Hepatocyte (in vitro differentiated cells): ENCODE measurements at regions not wholly inside any gene's neighbourhood (a gene's known extent, or its start where the extent isn't known, plus 50 kb on each side); places are given as distances from the start of the nearest gene placed in this dataset.
A peak's percentile ranks its signal among the peaks of the same experiment; 100 is the strongest.

Experiments used
- DNase-seq: peaks from one replicate; pipeline ENCODE4 v3.0.0-alpha.2; 2016; ENCODE audit warnings: low spot score
- H2AFZ ChIP-seq: fragments of 200-600 bp; sonication (generic); 2 replicates; pipeline ENCODE4 v1.6.0; 2016; ENCODE audit warnings: antibody characterized with exemption, mild to moderate bottlenecking
- H3K27ac ChIP-seq: fragments of 200-600 bp; sonication (generic); 2 replicates; pipeline ENCODE4 v1.5.1; 2016; ENCODE audit warnings: mild to moderate bottlenecking
- H3K27me3 ChIP-seq: fragments of 200-600 bp; sonication (generic); 2 replicates; pipeline ENCODE4 v1.6.1; 2016
- H3K36me3 ChIP-seq: fragments of 200-600 bp; sonication (generic); replicated peaks from 2 replicates; pipeline ENCODE4 v1.5.1; 2016; ENCODE audit warnings: low read depth; ENCODE audit not compliant: insufficient read depth
- H3K4me1 ChIP-seq: fragments of 200-600 bp; sonication (generic); 2 replicates; pipeline ENCODE4 v1.5.1; 2016; ENCODE audit warnings: mild to moderate bottlenecking, moderate library complexity; ENCODE audit not compliant: insufficient read depth
- H3K4me2 ChIP-seq: fragments of 200-600 bp; sonication (generic); 2 replicates; pipeline ENCODE4 v1.6.0; 2016
- H3K4me3 ChIP-seq: fragments of 200-600 bp; sonication (generic); 2 replicates; pipeline ENCODE4 v1.5.1; 2016; ENCODE audit warnings: mild to moderate bottlenecking
- H3K79me2 ChIP-seq: fragments of 200-600 bp; sonication (generic); 2 replicates; pipeline ENCODE4 v1.6.0; 2017; ENCODE audit warnings: mild to moderate bottlenecking
- H3K9me2 ChIP-seq: fragments of 200-600 bp; sonication (generic); replicated peaks from 2 replicates; pipeline ENCODE4 v1.6.0; 2017; ENCODE audit warnings: mild to moderate bottlenecking; ENCODE audit not compliant: insufficient read depth
- H3K9me3 ChIP-seq: fragments of 200-600 bp; sonication (generic); 2 replicates; pipeline ENCODE4 v1.5.1; 2016; ENCODE audit warnings: low read depth, mild to moderate bottlenecking
- H4K20me1 ChIP-seq: fragments of 200-600 bp; sonication (generic); 2 replicates; pipeline ENCODE4 v1.6.0; 2016; ENCODE audit warnings: mild to moderate bottlenecking; ENCODE audit not compliant: insufficient read depth, poor library complexity, severe bottlenecking
- EZH2 ChIP-seq: fragments of 200-600 bp; sonication (generic); IDR thresholded peaks from 2 replicates; pipeline ENCODE4 v1.6.1; 2016; ENCODE audit warnings: antibody characterized with exemption, mild to moderate bottlenecking, borderline replicate concordance
- EZH2phosphoT487 ChIP-seq: fragments of 200-600 bp; sonication (generic); IDR thresholded peaks from one replicate; pipeline ENCODE4 v1.6.1; 2018; ENCODE audit warnings: antibody characterized with exemption, mild to moderate bottlenecking, low read depth, moderate library complexity; ENCODE audit not compliant: unreplicated experiment, severe bottlenecking
- WGBS: methylation state at CpG from one replicate; pipeline ENCODE4 v1.1.6; 2016; ENCODE audit warnings: low lambda C conversion rate; ENCODE audit errors: missing lambda C conversion rate; 5-methylcytosine and 5-hydroxymethylcytosine counted together
- TF ChIP-seq, protein P1 (sequence below): fragments of 200-600 bp; sonication (generic); IDR thresholded peaks from 2 replicates; pipeline ENCODE4 v1.5.1; 2016; ENCODE audit warnings: antibody characterized with exemption, mild to moderate bottlenecking; ENCODE audit not compliant: poor library complexity

DNA sequence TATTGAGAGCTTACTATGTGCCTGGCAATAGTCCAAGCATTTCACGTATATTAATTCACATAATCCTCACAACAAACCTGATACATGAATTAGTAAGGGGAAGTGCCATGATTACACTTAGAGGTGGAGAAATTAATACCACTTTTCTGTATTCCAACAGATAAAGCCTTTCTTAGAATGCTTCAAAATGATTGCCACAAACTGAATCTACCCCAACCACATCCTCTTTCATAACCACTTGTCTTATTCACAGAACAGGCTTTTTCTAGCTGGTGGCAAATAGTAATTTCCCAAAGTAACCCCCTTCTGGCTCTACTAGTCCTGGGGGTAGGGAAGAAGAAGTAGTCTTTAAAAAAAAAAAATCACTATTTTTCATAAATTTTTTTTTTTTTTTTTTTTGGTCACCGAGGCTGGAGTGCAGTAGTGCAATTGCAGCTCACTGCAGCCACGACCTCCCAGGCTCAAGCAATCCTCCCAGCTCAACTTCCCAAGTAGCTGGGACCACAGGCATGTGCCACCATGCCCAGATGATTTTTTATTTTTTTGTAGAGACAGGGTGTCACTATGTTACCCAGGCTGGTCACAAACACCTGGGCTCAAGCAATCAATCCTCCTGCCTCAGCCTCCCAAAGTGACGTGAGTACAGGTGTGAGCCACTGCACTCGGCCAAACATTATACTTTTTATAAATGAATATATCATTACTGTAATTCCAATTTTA lies 59.0 kb upstream of the ARID2 start:
- H3K79me2 ChIP-seq, result no peaks in the 10 kb centered on the region
- H4K20me1 ChIP-seq, result no peaks in the 10 kb centered on the region
- no peak overlapping the region for H3K4me2 ChIP-seq
- H3K9me2 ChIP-seq, result no peaks in the 10 kb centered on the region
- no peaks in the 10 kb centered on the region for H3K4me1 ChIP-seq
- no peaks in the 10 kb centered on the region for H3K27me3 ChIP-seq
- no peaks in the 10 kb centered on the region for H3K9me3 ChIP-seq
- TF ChIP-seq EZH2 (no peak), EZH2phosphoT487 (no peak)
- TF ChIP-seq, protein P1, sequence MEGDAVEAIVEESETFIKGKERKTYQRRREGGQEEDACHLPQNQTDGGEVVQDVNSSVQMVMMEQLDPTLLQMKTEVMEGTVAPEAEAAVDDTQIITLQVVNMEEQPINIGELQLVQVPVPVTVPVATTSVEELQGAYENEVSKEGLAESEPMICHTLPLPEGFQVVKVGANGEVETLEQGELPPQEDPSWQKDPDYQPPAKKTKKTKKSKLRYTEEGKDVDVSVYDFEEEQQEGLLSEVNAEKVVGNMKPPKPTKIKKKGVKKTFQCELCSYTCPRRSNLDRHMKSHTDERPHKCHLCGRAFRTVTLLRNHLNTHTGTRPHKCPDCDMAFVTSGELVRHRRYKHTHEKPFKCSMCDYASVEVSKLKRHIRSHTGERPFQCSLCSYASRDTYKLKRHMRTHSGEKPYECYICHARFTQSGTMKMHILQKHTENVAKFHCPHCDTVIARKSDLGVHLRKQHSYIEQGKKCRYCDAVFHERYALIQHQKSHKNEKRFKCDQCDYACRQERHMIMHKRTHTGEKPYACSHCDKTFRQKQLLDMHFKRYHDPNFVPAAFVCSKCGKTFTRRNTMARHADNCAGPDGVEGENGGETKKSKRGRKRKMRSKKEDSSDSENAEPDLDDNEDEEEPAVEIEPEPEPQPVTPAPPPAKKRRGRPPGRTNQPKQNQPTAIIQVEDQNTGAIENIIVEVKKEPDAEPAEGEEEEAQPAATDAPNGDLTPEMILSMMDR, result no peak
- WGBS, result over 99% methylated on average over 5 of the region's 5 CpGs
- no peaks in the 10 kb centered on the region for H3K36me3 ChIP-seq
- H3K27ac ChIP-seq, result no peak overlapping the region
- no peak for DNase-seq
- no peak overlapping the region for H3K4me3 ChIP-seq
- no peak overlapping the region for H2AFZ ChIP-seq

DNA sequence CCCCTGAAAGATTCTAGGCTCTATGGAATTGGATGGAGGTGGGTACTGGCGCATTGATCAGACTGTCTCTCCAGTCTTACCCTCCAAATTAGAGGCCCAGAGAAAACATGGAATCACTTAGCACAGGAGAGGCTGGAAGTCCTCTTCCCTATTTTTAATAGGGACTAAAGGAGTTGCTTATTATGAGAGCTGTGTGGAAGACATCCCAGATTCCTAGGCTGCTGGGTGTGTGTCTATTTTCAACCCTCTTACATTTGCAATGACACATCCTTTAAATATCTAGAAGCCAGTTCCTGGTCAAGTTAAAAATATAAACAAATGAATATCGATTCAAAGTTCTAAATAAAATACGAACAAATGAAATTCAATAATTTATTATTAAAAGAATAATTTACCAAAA lies 58.3 kb upstream of the ARID2 start:
- Histone ChIP-seq H3K27ac (no peak overlapping the region), H3K36me3 (no peaks in the 10 kb centered on the region), H3K27me3 (no peaks in the 10 kb centered on the region), H3K4me1 (no peaks in the 10 kb centered on the region), H2AFZ (no peak overlapping the region), H3K4me3 (no peak overlapping the region), H3K9me2 (no peaks in the 10 kb centered on the region), H3K9me3 (no peaks in the 10 kb centered on the region), H3K79me2 (no peaks in the 10 kb centered on the region), H3K4me2 (no peak overlapping the region), H4K20me1 (no peaks in the 10 kb centered on the region)
- WGBS, result 90% methylated on average over 3 of the region's 3 CpGs
- DNase-seq, result no peak
- TF ChIP-seq EZH2 (no peak), EZH2phosphoT487 (no peak)
- TF ChIP-seq, protein P1, result no peak

GRCh38 chr12:45674181-45674977 lies 55.1 kb upstream of the ARID2 start:
- Histone ChIP-seq H3K79me2 (no peaks in the 10 kb centered on the region), H3K4me1 (no peaks in the 10 kb centered on the region), H3K9me3 (no peaks in the 10 kb centered on the region), H3K4me2 (no peak overlapping the region), H3K9me2 (no peaks in the 10 kb centered on the region), H3K4me3 (no peak overlapping the region), H3K27ac (no peak overlapping the region), H4K20me1 (no peaks in the 10 kb centered on the region), H2AFZ (no peak overlapping the region), H3K27me3 (no peaks in the 10 kb centered on the region), H3K36me3 (no peaks in the 10 kb centered on the region)
- no peak for TF ChIP-seq EZH2phosphoT487
- TF ChIP-seq, protein P1, result no peak
- TF ChIP-seq EZH2, result no peak
- peak; percentile 28 for DNase-seq
- 56% methylated on average over 6 of the region's 6 CpGs for WGBS
